HG03025 (cell line): ENCODE measurements at regions not wholly inside any gene's neighbourhood (a gene's known extent, or its start where the extent isn't known, plus 50 kb on each side); places are given as distances from the start of the nearest gene placed in this dataset.

Experiments
- ATAC-seq: cut with Tn5 transposase; IDR thresholded peaks from one replicate; pipeline ENCODE4 v1.9.1; 2021; ENCODE audit warnings: mild to moderate bottlenecking, moderate library complexity; ENCODE audit not compliant: unreplicated experiment, low FRiP score

DNA sequence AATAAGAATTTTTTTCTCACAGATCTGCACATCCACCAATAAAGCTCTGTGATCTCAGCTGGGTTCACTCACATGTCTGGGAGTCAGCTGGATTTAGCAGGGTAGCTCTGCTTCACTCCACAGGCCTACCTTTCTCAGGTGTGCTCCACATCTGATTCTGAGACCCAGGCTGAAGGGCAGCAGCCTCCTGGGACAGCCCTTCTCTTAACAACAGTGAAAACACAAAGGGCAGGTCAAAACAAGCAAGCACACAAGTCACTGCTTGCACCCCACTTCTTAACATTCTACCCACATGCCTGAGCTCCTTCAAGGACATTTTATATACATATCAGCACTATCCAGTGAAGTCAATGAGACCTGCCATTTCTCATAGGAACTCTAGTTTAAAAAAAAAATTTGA, 96.0 kb upstream of the MAP3K4 start:
- ATAC-seq, result no peak

DNA sequence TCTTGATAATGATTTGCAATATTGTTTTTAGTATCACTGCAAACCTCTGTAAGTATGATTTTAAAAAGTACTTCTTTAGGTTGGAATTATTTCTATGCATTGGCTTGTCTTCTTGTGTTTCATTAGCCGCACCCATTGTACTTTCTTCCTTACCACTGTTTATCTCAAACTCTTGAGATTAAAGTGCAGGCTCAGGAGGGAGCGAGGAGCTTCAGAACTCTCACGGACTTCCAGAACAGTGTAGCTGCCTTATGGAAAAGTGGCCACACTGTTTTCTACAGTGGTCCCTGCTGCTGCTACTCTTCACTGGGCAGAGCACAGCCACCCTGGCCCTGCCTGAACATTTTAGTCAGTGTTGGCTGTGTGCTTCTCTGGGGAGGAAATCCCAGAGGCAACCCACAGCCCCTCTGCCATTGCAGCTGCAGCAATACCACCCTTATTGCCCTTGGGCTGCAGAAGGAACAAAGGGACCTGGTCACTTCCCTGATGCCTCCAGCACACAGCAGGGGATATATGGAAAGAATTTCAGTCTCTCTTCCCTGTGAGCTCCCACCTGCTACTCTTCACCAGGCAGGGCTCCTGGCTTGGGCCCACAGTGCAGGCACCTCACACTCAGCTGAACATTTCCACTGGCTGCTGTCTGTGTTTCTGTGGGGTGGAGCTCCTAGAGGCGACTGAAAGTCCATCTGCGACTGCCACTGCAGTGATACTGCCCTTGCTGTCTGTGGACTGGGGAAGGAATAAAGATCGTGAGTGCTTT, 91.7 kb upstream of the MAP3K4 start:
- ATAC-seq, result no peak

- no peak for ATAC-seq
Observed at GRCh38 chr6:160911949-160912348, 79.6 kb upstream of the MAP3K4 start.

- no peak for ATAC-seq
Observed at GRCh38 chr6:160912411-160912810, 79.2 kb upstream of the MAP3K4 start.

GRCh38 chr6:160917572-160917971, 74.0 kb upstream of the MAP3K4 start:
- ATAC-seq, result no peak

- ATAC-seq, result no peak
Observed at GRCh38 chr6:160919723-160920440, 71.7 kb upstream of the MAP3K4 start.

DNA sequence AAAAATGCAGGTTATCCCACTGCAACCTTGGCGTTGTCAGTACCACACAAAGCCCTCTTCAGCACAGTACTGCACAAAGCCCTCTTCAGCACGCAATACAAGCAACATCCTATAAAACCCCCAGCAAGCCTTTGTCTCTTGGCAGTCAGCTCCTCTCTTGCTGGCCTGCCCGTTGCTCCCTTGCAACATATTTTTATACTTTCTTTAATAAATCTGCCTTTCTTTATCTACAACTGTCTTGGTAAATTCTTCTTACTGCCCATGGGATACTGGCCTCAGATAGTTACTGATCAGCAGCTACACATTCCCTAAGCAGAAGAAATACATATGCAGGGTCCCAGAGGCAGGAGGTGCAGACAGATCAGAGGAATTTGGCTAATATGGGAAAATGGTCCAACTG, 70.5 kb upstream of the MAP3K4 start:
- no peak for ATAC-seq

- no peak for ATAC-seq
Observed at GRCh38 chr6:160926281-160927276, 65.0 kb upstream of the MAP3K4 start.

- ATAC-seq, result no peak
Observed at GRCh38 chr6:160927416-160927815, 64.2 kb upstream of the MAP3K4 start.

DNA sequence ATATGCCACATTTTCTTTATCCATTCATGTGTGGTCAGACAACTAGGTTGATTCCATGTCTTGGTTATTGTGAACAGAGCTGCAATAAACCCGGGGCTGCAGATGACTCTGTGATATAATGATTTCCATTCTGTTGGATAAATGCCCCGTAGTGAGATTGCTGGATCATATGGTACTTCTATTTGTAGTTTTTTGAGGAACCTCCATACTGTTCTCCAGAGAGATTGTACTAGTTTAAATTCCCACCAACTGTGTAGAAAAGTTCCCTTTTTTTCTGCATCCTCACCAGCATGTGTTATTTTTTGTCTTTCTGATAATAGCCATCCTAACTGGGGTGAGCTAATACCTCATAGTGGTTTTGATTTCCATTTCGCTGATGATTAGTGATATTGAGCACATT, 62.2 kb upstream of the MAP3K4 start:
- ATAC-seq, result no peak

GRCh38 chr6:160929831-160930230, 61.7 kb upstream of the MAP3K4 start:
- no peak for ATAC-seq

DNA sequence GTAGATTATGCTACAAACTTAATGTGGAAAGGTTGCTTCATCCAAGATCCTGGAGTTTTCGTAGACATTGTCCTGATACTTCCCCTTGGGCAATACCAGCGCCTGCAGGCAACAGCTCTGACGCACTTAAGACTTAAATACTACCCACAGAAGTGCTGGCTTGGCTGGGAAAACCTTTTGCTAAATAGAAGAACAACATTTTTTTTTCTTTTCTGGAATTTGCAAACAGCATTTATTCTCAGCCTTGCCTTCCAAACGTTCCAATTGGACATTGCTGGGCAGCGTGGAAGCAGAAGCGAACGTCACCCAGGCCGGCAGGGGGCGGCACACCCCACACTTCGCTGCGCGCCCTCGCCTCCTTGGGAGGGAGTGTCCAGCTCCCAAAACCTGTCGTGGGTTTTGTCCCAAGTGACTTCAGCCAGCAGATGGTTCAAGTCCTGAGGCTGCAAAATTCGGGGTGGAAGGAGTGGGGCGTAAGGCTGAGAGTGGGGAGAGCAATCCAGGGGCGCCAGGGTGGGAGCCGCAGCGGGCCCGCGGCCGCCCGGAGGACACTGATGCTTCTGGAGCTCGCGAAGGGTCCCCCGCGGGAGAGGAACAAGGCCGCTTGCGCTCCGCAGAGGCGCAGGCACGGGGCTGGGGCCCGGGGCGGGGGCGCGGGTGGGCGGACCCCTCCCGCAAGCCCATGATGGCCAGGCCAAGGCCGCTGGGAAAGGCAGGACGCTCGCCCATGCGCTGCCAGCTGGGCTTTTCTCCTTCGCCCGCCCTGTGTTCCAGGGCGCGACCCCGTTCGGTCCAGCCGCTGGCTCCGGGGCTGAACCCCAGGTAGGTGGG, 60.8 kb upstream of the MAP3K4 start:
- peak; percentile 80 for ATAC-seq

- ATAC-seq, result no peak
Observed at GRCh38 chr6:160931378-160932310, 59.9 kb upstream of the MAP3K4 start.

GRCh38 chr6:160933256-160933655, 58.3 kb upstream of the MAP3K4 start:
- ATAC-seq, result no peak

DNA sequence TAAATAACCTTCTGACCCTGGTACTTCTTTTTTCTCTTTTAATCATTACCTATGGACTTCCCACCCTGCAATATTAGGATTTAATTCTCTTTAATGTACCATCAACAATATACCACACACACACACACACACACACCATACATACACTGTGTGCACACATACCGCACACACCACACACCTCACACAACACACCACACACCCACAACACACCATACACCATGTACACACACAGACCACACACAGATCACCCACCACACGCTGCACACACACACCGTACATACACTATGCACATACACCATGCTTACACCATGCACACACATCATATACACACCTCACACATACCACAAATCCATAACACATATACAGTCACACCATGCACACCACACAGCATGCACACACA, 57.4 kb upstream of the MAP3K4 start:
- ATAC-seq, result no peak

DNA sequence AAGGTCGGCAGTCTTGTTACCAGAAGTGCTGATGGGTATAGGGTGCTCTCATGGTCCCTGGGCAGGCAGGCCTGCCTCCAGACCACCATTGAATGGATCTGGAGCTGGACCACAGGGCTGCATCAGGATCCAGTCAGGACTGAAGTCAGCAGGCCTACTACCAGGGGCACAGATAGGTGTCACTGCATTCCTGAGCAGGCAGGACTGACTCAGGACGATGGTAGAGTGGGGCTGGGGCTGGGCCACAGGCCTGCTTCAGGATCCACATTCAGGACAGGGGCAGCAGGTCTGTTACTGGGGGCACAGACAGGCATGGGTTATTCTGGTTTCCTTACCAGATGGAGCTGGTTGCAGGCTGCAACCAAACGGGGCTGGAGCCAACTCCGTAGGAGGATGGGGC, 51.4 kb upstream of the MAP3K4 start:
- ATAC-seq, result no peak
